PC-3 (cell line): ENCODE measurements at regions not wholly inside any gene's neighbourhood (a gene's known extent, or its start where the extent isn't known, plus 50 kb on each side); places are given as distances from the start of the nearest gene placed in this dataset.

Experiments
- ATAC-seq: fragments of 200-7000 bp; cut with Tn5 transposase; 2 replicates; pipeline ENCODE4 v1.9.1; 2020; ENCODE audit warnings: mild to moderate bottlenecking, moderate library complexity
- BruUV-seq: library from RNA; stranded (reverse); fragments of 400-500 nt; replicated peaks from 2 replicates; lab custom pipeline; 2021; lab: Mats Ljungman, UMichigan
- CTCF ChIA-PET: fragments of 300-600 bp; sonication (Branson Sonifier 250); formaldehyde crosslinking; loops from one replicate; lab custom pipeline; 2022; ENCODE audit warnings: antibody characterized with exemption; lab: Charles Lee
- POLR2A ChIA-PET: fragments of 300-600 bp; sonication (Branson Sonifier 250); formaldehyde crosslinking; loops from one replicate; lab custom pipeline; 2022; ENCODE audit warnings: antibody characterized with exemption; ENCODE audit not compliant: unreplicated experiment; lab: Charles Lee
- DNase-seq: peaks from one replicate; pipeline ENCODE4 v3.0.0-alpha.2; 2015
- H2AFZ ChIP-seq: fragments of 300-600 bp; sonication (generic); 2 replicates; pipeline ENCODE4 v1.6.0; 2016; ENCODE audit warnings: antibody characterized with exemption, low read length
- H3F3A ChIP-seq: fragments of 300-600 bp; sonication (generic); one replicate; pipeline ENCODE4 v1.6.0; 2017; ENCODE audit warnings: antibody characterized with exemption, low read length, control low read depth, mild to moderate bottlenecking; ENCODE audit not compliant: unreplicated experiment
- H3K27ac ChIP-seq: fragments of 300-600 bp; sonication (generic); 2 replicates; pipeline ENCODE4 v1.5.1; 2016; ENCODE audit warnings: mild to moderate bottlenecking, low read length
- H3K27me3 ChIP-seq: fragments of 300-600 bp; sonication (generic); 2 replicates; pipeline ENCODE4 v1.6.1; 2016; ENCODE audit warnings: low read length, mixed read lengths
- H3K36me3 ChIP-seq: fragments of 300-600 bp; sonication (generic); 2 replicates; pipeline ENCODE4 v1.6.1; 2016; ENCODE audit warnings: low read depth, mixed run types, low read length, mixed read lengths
- H3K4me1 ChIP-seq: fragments of 300-600 bp; sonication (generic); 2 replicates; pipeline ENCODE4 v1.5.1; 2016; ENCODE audit warnings: low read length; ENCODE audit not compliant: insufficient read depth
- H3K4me2 ChIP-seq: fragments of 300-600 bp; sonication (generic); 2 replicates; pipeline ENCODE4 v1.6.0; 2016; ENCODE audit warnings: low read length
- H3K4me3 ChIP-seq: fragments of 300-600 bp; sonication (generic); 2 replicates; pipeline ENCODE4 v1.5.1; 2016; ENCODE audit warnings: mild to moderate bottlenecking, low read length, mixed read lengths
- H3K79me2 ChIP-seq: fragments of 300-600 bp; sonication (generic); 2 replicates; pipeline ENCODE4 v1.6.1; 2017; ENCODE audit warnings: low read length, mixed read lengths
- H3K9ac ChIP-seq: fragments of 300-600 bp; sonication (generic); 2 replicates; pipeline ENCODE4 v1.6.0; 2016; ENCODE audit warnings: mild to moderate bottlenecking, low read length
- H3K9me2 ChIP-seq: fragments of 300-600 bp; sonication (generic); replicated peaks from 2 replicates; pipeline ENCODE4 v1.6.1; 2016; ENCODE audit warnings: mixed run types, low read length, mixed read lengths
- H3K9me3 ChIP-seq: fragments of 300-600 bp; sonication (generic); 2 replicates; pipeline ENCODE4 v1.6.1; 2016; ENCODE audit warnings: low read length, mixed read lengths
- H4K20me1 ChIP-seq: fragments of 300-600 bp; sonication (generic); 2 replicates; pipeline ENCODE4 v1.6.1; 2016; ENCODE audit warnings: low read length, mixed read lengths
- EZH2 ChIP-seq: fragments of 300-600 bp; sonication (generic); IDR thresholded peaks from one replicate; pipeline ENCODE4 v1.6.1; 2017; ENCODE audit warnings: antibody characterized with exemption, mild to moderate bottlenecking, low read length; ENCODE audit not compliant: unreplicated experiment
- EZH2phosphoT487 ChIP-seq: fragments of 300-600 bp; sonication (generic); IDR thresholded peaks from 2 replicates; pipeline ENCODE4 v1.6.1; 2018; ENCODE audit warnings: mild to moderate bottlenecking, antibody characterized with exemption, low read length, borderline replicate concordance
- intact Hi-C: fragments of 100-400 bp; cut with micrococcal nuclease; formaldehyde crosslinking; loops from 2 replicates; pipeline ENCODE4 v1.9.0; 2023
- TF ChIP-seq, protein P1 (sequence below): fragments of 300-600 bp; sonication (generic); conservative IDR thresholded peaks from 2 replicates; pipeline ENCODE4 v1.5.1; 2017; ENCODE audit warnings: antibody characterized with exemption, low read depth, mild to moderate bottlenecking, low read length

- ATAC-seq (no peak), DNase-seq (no peak)
- Histone ChIP-seq H3K9me3 (no peaks in the 10 kb centered on the region), H3K79me2 (no peaks in the 10 kb centered on the region), H3K4me1 (peaks cover 24% of the 10 kb centered on the region), H4K20me1 (no peaks in the 10 kb centered on the region), H3F3A (no peaks in the 10 kb centered on the region), H3K9ac (no peak overlapping the region), H3K36me3 (no peaks in the 10 kb centered on the region), H3K27me3 (peaks cover 46% of the 10 kb centered on the region), H3K4me3 (no peak overlapping the region), H2AFZ (no peak overlapping the region), H3K27ac (no peak overlapping the region), H3K4me2 (no peak overlapping the region), H3K9me2 (no peaks in the 10 kb centered on the region)
- ChIA-PET POLR2A (no interaction called here), CTCF (no interaction called here)
- TF ChIP-seq EZH2phosphoT487 = no peak
- no peak for TF ChIP-seq EZH2
- TF ChIP-seq, protein P1, sequence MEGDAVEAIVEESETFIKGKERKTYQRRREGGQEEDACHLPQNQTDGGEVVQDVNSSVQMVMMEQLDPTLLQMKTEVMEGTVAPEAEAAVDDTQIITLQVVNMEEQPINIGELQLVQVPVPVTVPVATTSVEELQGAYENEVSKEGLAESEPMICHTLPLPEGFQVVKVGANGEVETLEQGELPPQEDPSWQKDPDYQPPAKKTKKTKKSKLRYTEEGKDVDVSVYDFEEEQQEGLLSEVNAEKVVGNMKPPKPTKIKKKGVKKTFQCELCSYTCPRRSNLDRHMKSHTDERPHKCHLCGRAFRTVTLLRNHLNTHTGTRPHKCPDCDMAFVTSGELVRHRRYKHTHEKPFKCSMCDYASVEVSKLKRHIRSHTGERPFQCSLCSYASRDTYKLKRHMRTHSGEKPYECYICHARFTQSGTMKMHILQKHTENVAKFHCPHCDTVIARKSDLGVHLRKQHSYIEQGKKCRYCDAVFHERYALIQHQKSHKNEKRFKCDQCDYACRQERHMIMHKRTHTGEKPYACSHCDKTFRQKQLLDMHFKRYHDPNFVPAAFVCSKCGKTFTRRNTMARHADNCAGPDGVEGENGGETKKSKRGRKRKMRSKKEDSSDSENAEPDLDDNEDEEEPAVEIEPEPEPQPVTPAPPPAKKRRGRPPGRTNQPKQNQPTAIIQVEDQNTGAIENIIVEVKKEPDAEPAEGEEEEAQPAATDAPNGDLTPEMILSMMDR = no peak
- intact Hi-C loops = no loop called here
- no TSS peak for BruUV-seq
Observed at GRCh38 chr15:70422342-70422741, 324.6 kb upstream of the TLE3 start.

GRCh38 chr15:70420948-70421482 lies 323.3 kb upstream of the TLE3 start:
- TF ChIP-seq, protein P1 = no peak
- H3K27me3 ChIP-seq = peaks cover 46% of the 10 kb centered on the region
- ATAC-seq = no peak

GRCh38 chr15:70420086-70420947 lies 322.6 kb upstream of the TLE3 start:
- Histone ChIP-seq H3K9me3 (no peaks in the 10 kb centered on the region), H3F3A (no peaks in the 10 kb centered on the region), H3K4me3 (no peak overlapping the region), H3K27me3 (peaks cover 46% of the 10 kb centered on the region), H3K4me1 (peaks cover 7% of the 10 kb centered on the region; the same call in 1 of the 2 replicates), H4K20me1 (no peaks in the 10 kb centered on the region), H3K9ac (no peak overlapping the region), H3K79me2 (no peaks in the 10 kb centered on the region), H3K27ac (no peak overlapping the region), H2AFZ (no peak overlapping the region), H3K36me3 (no peaks in the 10 kb centered on the region), H3K9me2 (no peaks in the 10 kb centered on the region), H3K4me2 (no peak overlapping the region)
- CTCF ChIA-PET = no interaction called here
- intact Hi-C loops = no loop called here
- DNase-seq (no peak), ATAC-seq (no peak)
- TF ChIP-seq, protein P1 = no peak
- TF ChIP-seq EZH2phosphoT487 (no peak), EZH2 (no peak)
- POLR2A ChIA-PET = no interaction called here
- BruUV-seq = no TSS peak

More at GRCh38 chr15:70420948-70421482, 323.3 kb upstream of the TLE3 start:
- H3K4me2 ChIP-seq = no peak overlapping the region
- intact Hi-C loops = no loop called here
- H3K4me3 ChIP-seq = no peak overlapping the region
- H3K79me2 ChIP-seq = no peaks in the 10 kb centered on the region
- H3F3A ChIP-seq = no peaks in the 10 kb centered on the region
- H3K9ac ChIP-seq = no peak overlapping the region
- DNase-seq = no peak
- no peaks in the 10 kb centered on the region for H3K9me3 ChIP-seq
- BruUV-seq = no TSS peak
- H4K20me1 ChIP-seq = no peaks in the 10 kb centered on the region
- no peak overlapping the region for H3K27ac ChIP-seq
- ChIA-PET POLR2A (no interaction called here), CTCF (no interaction called here)
- H3K9me2 ChIP-seq = no peaks in the 10 kb centered on the region
- peaks cover 11% of the 10 kb centered on the region for H3K4me1 ChIP-seq
- no peaks in the 10 kb centered on the region for H3K36me3 ChIP-seq
- no peak overlapping the region for H2AFZ ChIP-seq
